Brain microvascular endothelial cell (primary cell): ENCODE measurements at regions not wholly inside any gene's neighbourhood (a gene's known extent, or its start where the extent isn't known, plus 50 kb on each side); places are given as distances from the start of the nearest gene placed in this dataset.
"Not testable (repeated sequence)": the region's sequence is repeated elsewhere in the genome, so short reads cannot be mapped to it uniquely, and the experiment has no call there.

Experiments used
- DNase-seq: peaks from one replicate; pipeline ENCODE4 v3.0.0-alpha.2; 2020
- H3K27ac ChIP-seq: fragments of 250-450 bp; sonication (Bioruptor Pico); 2 replicates; pipeline ENCODE4 v1.5.1; 2020; ENCODE audit warnings: mild to moderate bottlenecking, moderate library complexity
- H3K27me3 ChIP-seq: fragments of 250-450 bp; sonication (Bioruptor Pico); replicated peaks from 2 replicates; pipeline ENCODE4 v1.5.1; 2020; ENCODE audit warnings: mild to moderate bottlenecking
- H3K36me3 ChIP-seq: fragments of 250-450 bp; sonication (Bioruptor Pico); replicated peaks from 2 replicates; pipeline ENCODE4 v1.5.1; 2020; ENCODE audit warnings: mild to moderate bottlenecking
- H3K4me3 ChIP-seq: 2 replicates; pipeline ENCODE4 v1.5.1; 2011; ENCODE audit warnings: low read depth, mild to moderate bottlenecking, control low read depth, low read length, moderate library complexity
- CTCF ChIP-seq: IDR thresholded peaks from 2 replicates; pipeline ENCODE4 v1.5.1; 2011; ENCODE audit warnings: low read depth, mild to moderate bottlenecking, moderate library complexity, low read length, control low read depth, inconsistent platforms; ENCODE audit errors: missing control alignments
- in situ Hi-C: cut with HindIII; loops from 2 replicates; pipeline ENCODE4 v1.10.0; 2017; ENCODE audit warnings: low sequenced_read_pairs, low pct_ligation_motif_present

- no peak overlapping the region for H3K27ac ChIP-seq
- no peak for DNase-seq
- H3K36me3 ChIP-seq = no peaks in the 10 kb centered on the region
- no peak for TF ChIP-seq CTCF
- in situ Hi-C loops = no loop called here
- H3K27me3 ChIP-seq = no peaks in the 10 kb centered on the region
- H3K4me3 ChIP-seq = no peak overlapping the region
Observed at GRCh38 chr1:189131576-189131975, 1346.1 kb downstream of the BRINP3 start.

- H3K27me3 ChIP-seq, H3K4me3 ChIP-seq, in situ Hi-C loops, H3K27ac ChIP-seq, DNase-seq, H3K36me3 ChIP-seq: not testable (repeated sequence)
Observed at GRCh38 chr1:189139748-189140147, 1337.9 kb downstream of the BRINP3 start.

- no peaks in the 10 kb centered on the region for H3K27me3 ChIP-seq
- in situ Hi-C loops = no loop called here
- H3K36me3 ChIP-seq = no peaks in the 10 kb centered on the region
- no peak for TF ChIP-seq CTCF
- no peak for DNase-seq
- H3K27ac ChIP-seq = no peak overlapping the region
- no peak overlapping the region for H3K4me3 ChIP-seq
Observed at GRCh38 chr1:189141056-189141455, 1336.6 kb downstream of the BRINP3 start.

- in situ Hi-C loops = no loop called here
- Histone ChIP-seq H3K27ac (no peak overlapping the region), H3K4me3 (no peak overlapping the region), H3K36me3 (no peaks in the 10 kb centered on the region), H3K27me3 (no peaks in the 10 kb centered on the region)
- no peak for DNase-seq
- no peak for TF ChIP-seq CTCF
Observed at GRCh38 chr1:189149547-189150375, 1327.9 kb downstream of the BRINP3 start.

GRCh38 chr1:189150624-189151023, 1327.0 kb downstream of the BRINP3 start:
- H3K27ac ChIP-seq = no peak overlapping the region
- TF ChIP-seq CTCF = no peak
- no peaks in the 10 kb centered on the region for H3K36me3 ChIP-seq
- no peak overlapping the region for H3K4me3 ChIP-seq
- H3K27me3 ChIP-seq = no peaks in the 10 kb centered on the region
- in situ Hi-C loops = no loop called here
- DNase-seq = no peak

- no peak for DNase-seq
- Histone ChIP-seq H3K27me3 (no peaks in the 10 kb centered on the region), H3K27ac (no peak overlapping the region), H3K36me3 (no peaks in the 10 kb centered on the region), H3K4me3 (no peak overlapping the region)
- no peak for TF ChIP-seq CTCF
- in situ Hi-C loops = no loop called here
Observed at GRCh38 chr1:189151361-189151760, 1326.3 kb downstream of the BRINP3 start.
